ENCODE measurements at regions not wholly inside any gene's neighbourhood (a gene's known extent, or its start where the extent isn't known, plus 50 kb on each side); places are given as distances from the start of the nearest gene placed in this dataset.
"Not testable (repeated sequence)": the region's sequence is repeated elsewhere in the genome, so short reads cannot be mapped to it uniquely, and the experiment has no call there.

GRCh38 chr5:13250464-13251291, 693.8 kb downstream of the DNAH5 start:
- no peak for DNase-seq (ENCODE audit: low read depth in 3 of 3, low spot score in 2 of 3)

- DNase-seq (ENCODE audit: low read depth in 3 of 3, low spot score in 2 of 3) = no peak
Measured at GRCh38 chr5:13249854-13250253, 694.6 kb downstream of the DNAH5 start.

- DNase-seq (ENCODE audit: low read depth in 3 of 3, low spot score in 2 of 3) = no peak
Measured at GRCh38 chr5:13248253-13248652, 696.2 kb downstream of the DNAH5 start.

- no peak for DNase-seq (ENCODE audit: low read depth in 3 of 3, low spot score in 2 of 3)
Measured at GRCh38 chr5:13246053-13246452, 698.4 kb downstream of the DNAH5 start.

GRCh38 chr5:13244151-13244550, 700.3 kb downstream of the DNAH5 start:
- no peak for DNase-seq (ENCODE audit: low read depth in 3 of 3, low spot score in 2 of 3)

GRCh38 chr5:13227513-13227912, 717.0 kb downstream of the DNAH5 start:
- no peak for DNase-seq (ENCODE audit: low read depth in 3 of 3, low spot score in 2 of 3)

GRCh38 chr5:13218518-13218917, 726.0 kb downstream of the DNAH5 start:
- DNase-seq (ENCODE audit: low read depth in 3 of 3, low spot score in 2 of 3) = no peak

- no peak for DNase-seq (ENCODE audit: low read depth in 3 of 3, low spot score in 2 of 3)
Measured at GRCh38 chr5:13217636-13218035, 726.9 kb downstream of the DNAH5 start.

- no peak for DNase-seq (ENCODE audit: low read depth in 3 of 3, low spot score in 2 of 3)
Measured at GRCh38 chr5:13215806-13216205, 728.7 kb downstream of the DNAH5 start.

GRCh38 chr5:13215370-13215769, 729.1 kb downstream of the DNAH5 start:
- DNase-seq (ENCODE audit: low read depth in 3 of 3, low spot score in 2 of 3) = no peak

- no peak for DNase-seq (ENCODE audit: low read depth in 3 of 3, low spot score in 2 of 3)
Measured at GRCh38 chr5:13214182-13214581, 730.3 kb downstream of the DNAH5 start.

- no peak for DNase-seq (ENCODE audit: low read depth in 3 of 3, low spot score in 2 of 3)
Measured at GRCh38 chr5:13212886-13213285, 731.6 kb downstream of the DNAH5 start.

GRCh38 chr5:13211064-13211463, 733.4 kb downstream of the DNAH5 start:
- DNase-seq (ENCODE audit: low read depth in 3 of 3, low spot score in 2 of 3) = no peak

GRCh38 chr5:13207112-13207511, 737.4 kb downstream of the DNAH5 start:
- DNase-seq (ENCODE audit: low read depth in 3 of 3, low spot score in 2 of 3) = no peak

GRCh38 chr5:13201022-13201421, 743.5 kb downstream of the DNAH5 start:
- no peak for DNase-seq (ENCODE audit: low read depth in 3 of 3, low spot score in 2 of 3)

GRCh38 chr5:13198226-13198625, 746.3 kb downstream of the DNAH5 start:
- DNase-seq (ENCODE audit: low read depth in 3 of 3, low spot score in 2 of 3) = not testable (repeated sequence)

GRCh38 chr5:13189532-13189931, 755.0 kb downstream of the DNAH5 start:
- DNase-seq (ENCODE audit: low read depth in 3 of 3, low spot score in 2 of 3) = no peak

GRCh38 chr5:13188371-13188770, 756.1 kb downstream of the DNAH5 start:
- no peak for DNase-seq (ENCODE audit: low read depth in 3 of 3, low spot score in 2 of 3)

GRCh38 chr5:13187186-13187585, 757.3 kb downstream of the DNAH5 start:
- DNase-seq (ENCODE audit: low read depth in 3 of 3, low spot score in 2 of 3) = no peak

GRCh38 chr5:13186177-13186576, 758.3 kb downstream of the DNAH5 start:
- no peak for DNase-seq (ENCODE audit: low read depth in 3 of 3, low spot score in 2 of 3)

GRCh38 chr5:13179407-13180087, 764.9 kb downstream of the DNAH5 start:
- no peak for DNase-seq (ENCODE audit: low read depth in 3 of 3, low spot score in 2 of 3)

- no peak for DNase-seq (ENCODE audit: low read depth in 3 of 3, low spot score in 2 of 3)
Measured at GRCh38 chr5:13143630-13144029, 800.9 kb downstream of the DNAH5 start.

Measured in right renal cortex interstitium (tissue), 3 donors.